Sigmoid colon (tissue), 4 donors: ENCODE measurements at regions not wholly inside any gene's neighbourhood (a gene's known extent, or its start where the extent isn't known, plus 50 kb on each side); places are given as distances from the start of the nearest gene placed in this dataset.

Experiments
- EP300 ChIP-seq, 4 donors: sonication (generic); formaldehyde crosslinking; IDR thresholded peaks; one replicate each; pipeline ENCODE4 v1.6.1; 2017; ENCODE audit warnings: antibody characterized with exemption in 4 of 4
- POLR2A ChIP-seq, 2 donors: fragments of 450-650 bp; IDR thresholded peaks; one replicate each; pipeline ENCODE4 v1.6.1; 2016; ENCODE audit warnings: antibody characterized with exemption in 2 of 2, mild to moderate bottlenecking in 2 of 2, moderate library complexity in 2 of 2
- POLR2AphosphoS5 ChIP-seq, 4 donors: sonication (generic); formaldehyde crosslinking; IDR thresholded peaks; one replicate each; pipeline ENCODE4 v1.6.1; 2017; ENCODE audit warnings: antibody characterized with exemption in 4 of 4
- TF ChIP-seq, protein P1 (sequence below), 4 experiments: fragments of 450-650 bp in 3 of 4; fragments of 200-600 bp in 1 of 4; IDR thresholded peaks; one replicate each; pipeline ENCODE4 v1.5.1; 2016 to 2019; ENCODE audit warnings: antibody characterized with exemption in 4 of 4, mild to moderate bottlenecking in 3 of 4, moderate library complexity in 2 of 4

DNA sequence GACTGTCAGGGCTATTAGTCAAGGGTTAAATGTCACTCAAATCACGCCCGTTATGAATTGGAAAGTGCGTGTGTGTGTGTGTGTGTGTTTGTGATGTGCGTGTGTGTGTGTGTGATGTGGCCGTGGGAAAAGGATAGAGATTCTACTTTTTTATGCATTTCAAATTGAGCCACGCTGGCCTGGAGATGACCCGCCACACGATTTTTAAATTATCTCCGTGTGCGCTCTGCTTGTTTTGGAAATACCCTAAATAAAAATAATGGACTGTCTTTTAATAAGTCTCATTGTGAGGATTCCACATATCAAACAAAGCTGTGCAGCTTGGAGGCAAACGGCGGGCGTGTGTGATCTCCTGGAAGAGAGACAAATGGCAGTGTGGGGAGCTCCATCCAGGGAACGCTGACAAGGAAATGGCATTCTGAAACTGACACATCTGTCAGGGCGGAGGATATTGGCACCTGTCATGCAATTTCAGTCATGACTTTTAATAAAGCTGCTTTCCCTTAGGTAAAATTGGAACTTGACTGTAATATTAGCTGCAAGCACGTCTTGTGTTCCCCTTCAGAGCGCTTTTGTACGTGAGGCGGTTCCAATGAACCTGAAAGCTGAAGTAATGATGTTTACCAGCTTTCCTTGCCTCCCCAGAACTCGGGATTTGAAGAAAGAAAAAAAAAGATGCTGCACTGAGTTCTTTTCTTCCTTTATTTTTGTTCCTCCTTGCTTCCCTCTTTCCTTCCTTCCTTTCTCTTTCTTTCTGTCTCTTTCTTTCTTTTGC lies 381.8 kb upstream of the SMIM21 start:
- no peak for TF ChIP-seq POLR2A (IDR thresholded peaks at IDR 0.05)
- TF ChIP-seq, protein P1, sequence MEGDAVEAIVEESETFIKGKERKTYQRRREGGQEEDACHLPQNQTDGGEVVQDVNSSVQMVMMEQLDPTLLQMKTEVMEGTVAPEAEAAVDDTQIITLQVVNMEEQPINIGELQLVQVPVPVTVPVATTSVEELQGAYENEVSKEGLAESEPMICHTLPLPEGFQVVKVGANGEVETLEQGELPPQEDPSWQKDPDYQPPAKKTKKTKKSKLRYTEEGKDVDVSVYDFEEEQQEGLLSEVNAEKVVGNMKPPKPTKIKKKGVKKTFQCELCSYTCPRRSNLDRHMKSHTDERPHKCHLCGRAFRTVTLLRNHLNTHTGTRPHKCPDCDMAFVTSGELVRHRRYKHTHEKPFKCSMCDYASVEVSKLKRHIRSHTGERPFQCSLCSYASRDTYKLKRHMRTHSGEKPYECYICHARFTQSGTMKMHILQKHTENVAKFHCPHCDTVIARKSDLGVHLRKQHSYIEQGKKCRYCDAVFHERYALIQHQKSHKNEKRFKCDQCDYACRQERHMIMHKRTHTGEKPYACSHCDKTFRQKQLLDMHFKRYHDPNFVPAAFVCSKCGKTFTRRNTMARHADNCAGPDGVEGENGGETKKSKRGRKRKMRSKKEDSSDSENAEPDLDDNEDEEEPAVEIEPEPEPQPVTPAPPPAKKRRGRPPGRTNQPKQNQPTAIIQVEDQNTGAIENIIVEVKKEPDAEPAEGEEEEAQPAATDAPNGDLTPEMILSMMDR (IDR thresholded peaks at IDR 0.05) = no peak
- no peak for TF ChIP-seq POLR2AphosphoS5 (IDR thresholded peaks at IDR 0.05)
- no peak for TF ChIP-seq EP300 (IDR thresholded peaks at IDR 0.05)
